Activated T-helper 17 cell treated with anti-CD3 and anti-CD28 coated beads, Interleukin-2, amount 50 U/mL, for 72 hours (primary cell): ENCODE measurements at regions not wholly inside any gene's neighbourhood (a gene's known extent, or its start where the extent isn't known, plus 50 kb on each side); places are given as distances from the start of the nearest gene placed in this dataset.
"Not testable (repeated sequence)": the region's sequence is repeated elsewhere in the genome, so short reads cannot be mapped to it uniquely, and the experiment has no call there.

Source experiments
- ATAC-seq: fragments of 150-1000 bp; cut with Tn5 transposase; replicated peaks from 2 replicates; pipeline ENCODE4 v1.10.0; 2021; ENCODE audit warnings: mild to moderate bottlenecking, moderate library complexity
- H3K27ac Mint-ChIP-seq: one replicate; pipeline ENCODE4 v1.8.0; 2022; ENCODE audit warnings: mixed read lengths
- H3K27me3 Mint-ChIP-seq: one replicate; pipeline ENCODE4 v1.8.0; 2022; ENCODE audit warnings: mixed read lengths
- H3K36me3 Mint-ChIP-seq: one replicate; pipeline ENCODE4 v1.8.0; 2022; ENCODE audit warnings: low read depth, mild to moderate bottlenecking, mixed read lengths
- H3K4me1 Mint-ChIP-seq: one replicate; pipeline ENCODE4 v1.8.0; 2022; ENCODE audit warnings: mixed read lengths
- H3K4me3 Mint-ChIP-seq: one replicate; pipeline ENCODE4 v1.8.0; 2022; ENCODE audit warnings: mild to moderate bottlenecking, mixed read lengths
- H3K9me3 Mint-ChIP-seq: one replicate; pipeline ENCODE4 v1.8.0; 2022; ENCODE audit warnings: mixed read lengths

- Mint-ChIP-seq H3K9me3 (peaks cover 7% of the 10 kb centered on the region), H3K4me1 (no peaks in the 10 kb centered on the region), H3K27me3 (no peaks in the 10 kb centered on the region), H3K36me3 (no peaks in the 10 kb centered on the region), H3K4me3 (no peak overlapping the region), H3K27ac (no peak overlapping the region)
- ATAC-seq = no peak
Observed at GRCh38 chr7:13724977-13725566, 264.4 kb downstream of the ETV1 start.

GRCh38 chr7:13725591-13725990, 263.9 kb downstream of the ETV1 start:
- Mint-ChIP-seq H3K4me3 (no peak overlapping the region), H3K27me3 (no peaks in the 10 kb centered on the region), H3K4me1 (no peaks in the 10 kb centered on the region), H3K27ac (no peak overlapping the region), H3K9me3 (peaks cover 7% of the 10 kb centered on the region), H3K36me3 (no peaks in the 10 kb centered on the region)
- no peak for ATAC-seq

- no peak overlapping the region for H3K4me3 Mint-ChIP-seq
- H3K9me3 Mint-ChIP-seq = peaks cover 7% of the 10 kb centered on the region
- H3K4me1 Mint-ChIP-seq = no peaks in the 10 kb centered on the region
- H3K36me3 Mint-ChIP-seq = no peaks in the 10 kb centered on the region
- no peaks in the 10 kb centered on the region for H3K27me3 Mint-ChIP-seq
- no peak overlapping the region for H3K27ac Mint-ChIP-seq
- ATAC-seq = no peak
Observed at GRCh38 chr7:13727279-13727678, 262.2 kb downstream of the ETV1 start.

GRCh38 chr7:13727751-13728150, 261.7 kb downstream of the ETV1 start:
- Mint-ChIP-seq H3K36me3 (no peaks in the 10 kb centered on the region), H3K4me1 (no peaks in the 10 kb centered on the region), H3K27me3 (no peaks in the 10 kb centered on the region), H3K27ac (no peak overlapping the region), H3K4me3 (no peak overlapping the region), H3K9me3 (peaks cover 7% of the 10 kb centered on the region)
- no peak for ATAC-seq

- not testable (repeated sequence) for ATAC-seq, H3K27ac Mint-ChIP-seq, H3K27me3 Mint-ChIP-seq, H3K4me3 Mint-ChIP-seq, H3K36me3 Mint-ChIP-seq, H3K4me1 Mint-ChIP-seq, H3K9me3 Mint-ChIP-seq
Observed at GRCh38 chr7:13728430-13728829, 261.0 kb downstream of the ETV1 start.

GRCh38 chr7:13731643-13732042, 257.8 kb downstream of the ETV1 start:
- H3K27me3 Mint-ChIP-seq = peaks cover 3% of the 10 kb centered on the region
- no peaks in the 10 kb centered on the region for H3K36me3 Mint-ChIP-seq
- H3K4me1 Mint-ChIP-seq = no peaks in the 10 kb centered on the region
- no peak overlapping the region for H3K4me3 Mint-ChIP-seq
- no peak overlapping the region for H3K27ac Mint-ChIP-seq
- H3K9me3 Mint-ChIP-seq = peaks cover 7% of the 10 kb centered on the region
- ATAC-seq = no peak

GRCh38 chr7:13737563-13737962, 251.9 kb downstream of the ETV1 start:
- Mint-ChIP-seq H3K36me3 (no peaks in the 10 kb centered on the region), H3K27ac (no peak overlapping the region), H3K9me3 (no peaks in the 10 kb centered on the region), H3K27me3 (peaks cover 6% of the 10 kb centered on the region), H3K4me1 (no peaks in the 10 kb centered on the region), H3K4me3 (no peak overlapping the region)
- ATAC-seq = no peak

GRCh38 chr7:13742126-13742525, 247.3 kb downstream of the ETV1 start:
- Mint-ChIP-seq H3K9me3 (no peaks in the 10 kb centered on the region), H3K4me3 (no peak overlapping the region), H3K36me3 (no peaks in the 10 kb centered on the region), H3K27ac (no peak overlapping the region), H3K27me3 (peaks cover 3% of the 10 kb centered on the region), H3K4me1 (no peaks in the 10 kb centered on the region)
- ATAC-seq = no peak

GRCh38 chr7:13742811-13743210, 246.7 kb downstream of the ETV1 start:
- Mint-ChIP-seq H3K36me3 (no peaks in the 10 kb centered on the region), H3K27ac (no peak overlapping the region), H3K4me3 (no peak overlapping the region), H3K27me3 (peaks cover 3% of the 10 kb centered on the region), H3K4me1 (no peaks in the 10 kb centered on the region), H3K9me3 (no peaks in the 10 kb centered on the region)
- ATAC-seq = no peak

GRCh38 chr7:13743226-13743625, 246.2 kb downstream of the ETV1 start:
- no peak overlapping the region for H3K4me3 Mint-ChIP-seq

GRCh38 chr7:13745530-13745929, 243.9 kb downstream of the ETV1 start:
- no peaks in the 10 kb centered on the region for H3K4me1 Mint-ChIP-seq
- no peak for ATAC-seq
- no peaks in the 10 kb centered on the region for H3K36me3 Mint-ChIP-seq
- no peaks in the 10 kb centered on the region for H3K9me3 Mint-ChIP-seq
- H3K27ac Mint-ChIP-seq = no peak overlapping the region
- no peaks in the 10 kb centered on the region for H3K27me3 Mint-ChIP-seq
- H3K4me3 Mint-ChIP-seq = no peak overlapping the region

More at GRCh38 chr7:13743226-13743625, 246.2 kb downstream of the ETV1 start:
- no peaks in the 10 kb centered on the region for H3K4me1 Mint-ChIP-seq
- no peak for ATAC-seq
- H3K36me3 Mint-ChIP-seq = no peaks in the 10 kb centered on the region
- no peaks in the 10 kb centered on the region for H3K9me3 Mint-ChIP-seq
- H3K27ac Mint-ChIP-seq = no peak overlapping the region
- H3K27me3 Mint-ChIP-seq = peaks cover 3% of the 10 kb centered on the region

GRCh38 chr7:13748998-13749397, 240.5 kb downstream of the ETV1 start:
- ATAC-seq = no peak
- no peaks in the 10 kb centered on the region for H3K9me3 Mint-ChIP-seq
- no peak overlapping the region for H3K4me3 Mint-ChIP-seq
- no peaks in the 10 kb centered on the region for H3K27me3 Mint-ChIP-seq
- no peaks in the 10 kb centered on the region for H3K36me3 Mint-ChIP-seq
- H3K27ac Mint-ChIP-seq = no peak overlapping the region
- H3K4me1 Mint-ChIP-seq = no peaks in the 10 kb centered on the region

- Mint-ChIP-seq H3K36me3 (no peaks in the 10 kb centered on the region), H3K4me3 (no peak overlapping the region), H3K27me3 (peaks cover under 1% of the 10 kb centered on the region), H3K27ac (no peak overlapping the region), H3K4me1 (no peaks in the 10 kb centered on the region), H3K9me3 (no peaks in the 10 kb centered on the region)
- ATAC-seq = no peak
Observed at GRCh38 chr7:13749636-13750035, 239.8 kb downstream of the ETV1 start.

- Mint-ChIP-seq H3K27me3 (peaks cover 4% of the 10 kb centered on the region), H3K4me3 (no peak overlapping the region), H3K4me1 (no peaks in the 10 kb centered on the region), H3K27ac (no peak overlapping the region), H3K9me3 (no peaks in the 10 kb centered on the region), H3K36me3 (no peaks in the 10 kb centered on the region)
- ATAC-seq = no peak
Observed at GRCh38 chr7:13751766-13752165, 237.7 kb downstream of the ETV1 start.

GRCh38 chr7:13757841-13758240, 231.6 kb downstream of the ETV1 start:
- H3K4me1 Mint-ChIP-seq = no peaks in the 10 kb centered on the region
- peaks cover 4% of the 10 kb centered on the region for H3K27me3 Mint-ChIP-seq
- H3K9me3 Mint-ChIP-seq = no peaks in the 10 kb centered on the region
- H3K36me3 Mint-ChIP-seq = no peaks in the 10 kb centered on the region
- no peak overlapping the region for H3K27ac Mint-ChIP-seq
- ATAC-seq = no peak
- no peak overlapping the region for H3K4me3 Mint-ChIP-seq

GRCh38 chr7:13765853-13766252, 223.6 kb downstream of the ETV1 start:
- H3K4me1 Mint-ChIP-seq, H3K36me3 Mint-ChIP-seq, ATAC-seq, H3K27ac Mint-ChIP-seq, H3K27me3 Mint-ChIP-seq, H3K9me3 Mint-ChIP-seq, H3K4me3 Mint-ChIP-seq: not testable (repeated sequence)
